COR-L47 (cell line): ENCODE measurements at regions not wholly inside any gene's neighbourhood (a gene's known extent, or its start where the extent isn't known, plus 50 kb on each side); places are given as distances from the start of the nearest gene placed in this dataset.
"Not testable (repeated sequence)": the region's sequence is repeated elsewhere in the genome, so short reads cannot be mapped to it uniquely, and the experiment has no call there.

Experiments used
- DNase-seq: peaks from one replicate; lab custom pipeline; 2025; lab: John Stamatoyannopoulos, UW

DNA sequence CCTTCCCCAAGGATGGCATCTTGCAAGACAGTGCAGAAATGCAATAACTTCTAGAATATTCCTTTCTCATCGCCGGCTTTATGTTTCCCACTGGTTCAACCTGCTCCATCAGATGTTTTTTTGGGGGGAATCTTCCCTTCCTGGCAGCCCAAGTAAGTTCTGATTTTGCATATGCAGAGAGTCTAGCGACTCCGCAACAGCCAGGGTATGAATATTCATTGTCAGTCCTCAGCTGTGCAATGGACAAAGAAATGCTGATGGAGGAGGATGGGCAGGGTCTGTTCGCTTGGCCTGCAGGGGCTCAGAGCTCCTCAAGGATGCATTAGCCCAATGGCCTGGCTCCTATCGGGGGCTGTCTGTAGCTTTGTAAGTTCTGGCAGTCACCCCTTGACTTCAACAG lies 358.8 kb upstream of the CCL2 start:
- DNase-seq, result no peak

DNA sequence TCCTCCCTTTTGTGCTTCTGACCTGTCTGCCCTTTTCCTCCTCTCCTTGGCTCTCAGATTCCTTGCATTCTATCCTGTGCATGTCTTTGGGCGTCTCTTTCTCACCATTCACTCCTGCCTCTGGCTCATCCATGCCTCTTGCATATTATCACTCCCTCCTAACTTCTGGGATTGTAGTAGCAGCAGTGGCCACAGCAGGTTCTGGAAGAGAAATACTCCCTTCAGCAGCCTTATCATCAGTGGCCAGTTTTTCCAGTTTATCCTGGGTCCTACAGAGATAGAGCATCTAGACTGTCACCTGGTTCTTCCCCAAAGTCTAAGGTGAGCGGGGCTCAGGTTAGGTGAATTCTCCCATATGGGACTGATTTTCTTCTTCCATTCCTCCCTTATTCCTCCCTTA lies 354.0 kb upstream of the CCL2 start:
- DNase-seq, result no peak

DNA sequence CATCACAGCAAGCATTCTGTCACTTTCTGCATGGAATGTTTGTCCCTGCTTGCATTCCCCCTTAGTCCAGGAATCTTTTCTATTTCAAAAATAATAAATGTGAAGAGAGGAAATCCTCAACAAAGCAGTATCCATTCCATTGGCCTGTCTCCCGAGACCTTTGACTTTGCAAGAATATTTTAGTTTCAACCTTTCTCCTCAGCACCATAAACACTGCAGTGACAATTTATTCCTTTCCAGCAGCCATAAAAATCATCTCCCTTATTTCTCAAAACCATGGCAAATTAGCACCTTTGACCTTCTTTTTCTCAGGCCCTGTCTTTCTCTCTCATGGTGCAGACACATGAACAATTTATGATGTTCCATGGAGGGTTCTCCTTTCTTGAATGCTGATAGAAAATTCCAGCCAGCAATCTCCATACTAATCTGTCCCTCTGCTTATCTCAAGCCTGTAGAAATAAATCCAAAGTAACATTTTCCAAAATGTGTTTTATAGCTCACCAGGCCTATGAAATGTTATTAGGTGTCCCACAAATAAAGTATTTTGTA lies 352.1 kb upstream of the CCL2 start:
- no peak for DNase-seq

DNA sequence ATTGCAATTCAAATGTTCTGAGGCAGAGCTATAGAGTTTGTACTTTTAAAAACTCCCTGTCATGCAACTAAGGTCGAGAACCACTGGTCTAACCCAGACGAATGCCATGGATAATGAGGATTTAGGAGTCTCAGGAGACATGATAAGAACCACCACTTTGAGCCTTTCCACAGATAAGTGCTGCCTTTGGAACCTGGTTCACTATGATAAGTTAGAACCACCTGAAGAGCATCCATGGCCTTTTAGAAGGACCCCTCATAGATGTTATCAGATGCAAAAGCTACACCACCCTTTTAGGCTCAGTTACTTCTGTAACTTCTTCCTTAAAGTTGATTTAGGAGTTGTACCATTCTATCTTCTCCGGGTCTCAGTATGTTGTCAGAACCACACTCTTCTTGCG lies 350.6 kb upstream of the CCL2 start:
- no peak for DNase-seq

DNA sequence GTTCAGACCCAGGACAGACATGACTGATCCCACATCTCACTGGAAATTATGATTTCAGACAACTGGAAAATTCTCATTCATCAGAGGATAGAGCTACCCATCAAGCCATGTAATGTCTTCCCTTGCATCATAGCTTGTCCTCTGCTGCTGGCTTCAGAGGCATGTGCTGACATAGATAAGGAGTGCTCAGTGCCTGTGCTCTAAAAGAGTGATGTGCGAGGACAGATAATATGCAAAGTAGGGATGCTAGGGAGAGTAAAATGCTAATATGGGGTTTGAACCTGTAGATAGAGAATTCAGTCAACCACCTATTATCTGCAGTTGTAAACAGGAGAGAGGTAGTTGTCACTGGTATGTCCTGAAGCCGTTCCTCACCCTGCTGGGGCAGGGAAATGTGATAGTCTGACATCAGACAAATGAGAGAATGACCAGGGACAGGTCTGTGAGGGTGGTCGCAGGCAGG lies 349.7 kb upstream of the CCL2 start:
- DNase-seq, result no peak

DNA sequence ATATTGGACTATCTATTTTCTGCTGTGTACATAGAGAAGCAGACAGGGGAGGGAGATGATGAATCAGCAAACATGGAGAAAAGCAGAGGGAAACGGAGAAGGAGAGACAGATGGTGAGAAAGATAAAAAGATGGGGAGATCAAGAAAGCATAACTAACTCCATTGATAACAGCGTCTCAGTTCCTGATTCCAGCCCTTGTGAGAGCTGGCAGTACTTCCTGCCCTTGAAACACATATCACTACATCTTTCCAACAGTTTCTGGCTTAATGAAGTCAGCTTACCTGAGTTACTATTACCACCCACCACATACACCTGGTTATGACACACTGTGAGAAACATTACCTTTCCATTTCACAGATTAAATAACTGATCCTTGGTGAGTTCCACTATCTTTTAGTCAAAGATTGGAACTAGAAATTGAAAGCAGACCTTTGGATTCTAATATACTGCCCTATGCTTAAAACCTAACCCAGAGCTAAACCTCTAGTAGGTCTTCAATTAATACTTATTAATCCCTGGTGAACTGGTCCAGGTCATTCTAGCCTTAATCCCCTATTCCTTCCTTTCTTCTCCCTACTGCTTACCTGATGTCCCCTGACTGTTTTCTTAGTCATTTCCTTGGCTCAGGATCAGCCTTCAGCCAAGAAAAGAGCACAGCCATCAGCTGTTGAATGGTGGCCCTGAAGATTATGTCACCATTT lies 346.6 kb upstream of the CCL2 start:
- no peak for DNase-seq

DNA sequence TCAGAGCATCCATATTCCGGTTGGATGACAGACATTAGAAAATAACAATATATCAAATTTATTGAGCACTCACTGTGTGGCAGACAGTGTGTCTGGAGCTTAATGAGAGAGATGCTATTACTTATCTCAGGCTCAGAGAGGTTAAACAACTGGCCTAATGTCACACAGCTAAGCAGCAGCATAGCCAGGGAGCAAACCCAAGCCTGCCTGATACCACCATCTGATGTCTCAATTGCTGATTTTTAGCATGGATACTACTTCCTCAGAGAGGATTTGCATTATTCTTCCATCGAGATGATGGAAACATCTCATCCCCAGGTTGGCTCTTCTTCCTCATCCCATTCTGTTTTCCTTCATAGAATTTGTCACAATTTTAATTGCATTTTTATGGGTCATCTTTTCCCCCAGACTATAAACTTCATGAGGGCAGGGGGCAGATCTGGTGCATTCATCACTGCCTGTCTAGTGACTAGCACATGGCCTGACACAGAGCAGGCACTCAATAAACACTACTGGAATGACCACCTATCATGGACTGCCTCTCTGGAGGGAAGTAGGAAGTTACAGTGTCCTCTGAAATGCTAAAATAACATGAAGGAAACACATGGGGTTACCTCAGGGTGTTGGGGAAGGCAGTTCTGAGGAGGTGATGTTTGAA lies 344.8 kb upstream of the CCL2 start:
- DNase-seq, result no peak

DNA sequence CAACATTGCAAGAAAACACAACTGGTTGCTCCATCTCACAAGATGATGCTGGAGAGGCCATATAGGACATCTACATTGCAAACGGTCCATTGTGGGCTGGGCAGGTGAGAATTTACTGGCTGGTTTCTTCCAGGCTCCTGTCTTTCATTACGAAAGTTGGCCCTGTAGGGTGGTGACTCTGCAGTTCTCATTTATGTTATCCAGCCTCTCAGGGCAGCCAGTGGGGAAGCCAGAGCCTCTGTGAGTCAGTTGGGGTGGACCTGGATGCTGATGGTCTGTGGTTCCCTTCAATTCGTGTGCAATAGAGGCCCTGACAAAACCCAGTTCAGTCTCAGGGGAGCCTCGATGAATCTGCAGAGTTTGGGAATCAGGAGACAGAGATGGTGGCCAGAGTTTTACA lies 341.0 kb upstream of the CCL2 start:
- DNase-seq, result no peak

DNA sequence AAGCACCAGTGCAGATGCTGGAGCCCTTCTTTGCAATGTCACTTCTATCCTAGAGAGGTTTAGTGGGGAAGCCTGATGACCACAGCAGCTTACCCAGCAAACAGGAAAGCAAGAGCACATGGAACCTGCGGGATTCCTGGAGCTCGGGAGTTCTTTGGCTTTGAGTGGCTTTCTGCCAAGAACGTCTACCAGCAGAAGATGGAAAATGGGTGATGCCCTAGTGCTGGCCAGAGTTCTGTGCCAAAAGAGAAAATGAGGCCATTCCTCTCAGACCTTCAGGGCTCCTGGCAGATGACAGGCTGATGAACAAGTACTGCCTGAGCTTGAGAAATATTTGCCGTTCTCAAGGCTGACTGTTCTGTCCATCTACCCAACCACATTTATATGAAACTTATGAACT lies 332.1 kb upstream of the CCL2 start:
- no peak for DNase-seq

DNA sequence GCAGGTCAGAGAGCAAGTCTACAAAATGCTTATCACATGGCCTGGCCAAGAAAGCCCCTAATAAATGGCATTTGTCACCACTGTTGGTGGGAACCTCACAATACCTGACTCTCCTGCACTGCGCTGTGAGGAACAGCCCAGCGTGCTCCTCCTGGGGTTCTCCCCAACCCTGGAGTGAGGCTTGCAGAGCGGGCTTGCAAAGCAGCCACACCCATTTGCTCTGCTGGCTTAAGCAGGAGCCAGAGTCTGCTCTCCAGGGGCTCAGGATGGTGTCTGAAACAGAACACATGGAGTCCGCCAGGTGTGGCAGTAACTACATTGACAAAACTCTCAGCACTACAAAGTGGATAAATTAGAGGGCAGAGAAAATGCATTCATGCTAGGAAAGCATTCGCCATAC lies 331.0 kb upstream of the CCL2 start:
- DNase-seq, result no peak

DNA sequence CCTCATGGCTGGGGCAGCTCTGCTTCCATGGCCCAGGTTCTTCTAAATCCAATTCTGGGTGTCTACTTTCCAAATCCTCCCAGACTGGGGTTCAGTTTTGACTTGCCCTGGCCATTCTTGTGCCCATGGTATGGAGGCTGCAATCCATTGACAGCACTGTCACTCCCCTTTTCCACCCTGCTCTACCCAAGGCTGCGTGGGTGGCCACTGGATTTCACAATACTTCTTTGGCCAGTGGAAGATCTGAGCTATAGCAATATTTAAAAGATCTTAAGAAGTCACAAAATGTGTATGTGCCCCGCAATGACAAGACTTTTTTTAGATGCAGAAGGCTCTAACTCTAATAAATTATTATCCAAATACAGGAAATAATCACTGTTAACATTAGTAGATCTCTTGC lies 329.4 kb upstream of the CCL2 start:
- no peak for DNase-seq

DNA sequence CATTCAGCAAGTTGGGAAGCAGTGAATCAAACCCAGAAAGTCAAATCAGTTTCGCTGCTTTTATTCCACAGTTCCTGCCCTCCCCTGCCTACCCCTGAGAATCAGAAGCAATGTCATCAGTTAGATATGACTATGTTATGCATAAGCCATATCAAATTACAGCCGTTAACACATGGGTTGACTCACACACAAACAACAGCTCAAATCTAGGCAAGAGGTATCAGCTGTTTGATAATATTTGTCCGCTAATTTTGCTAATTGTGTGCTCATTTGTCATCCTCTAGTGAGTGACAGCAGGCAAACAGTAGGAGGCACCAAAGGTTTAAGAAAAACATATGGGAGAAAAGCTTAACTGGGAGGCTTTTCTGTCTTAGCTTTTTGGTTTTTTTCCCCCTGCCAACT lies 327.4 kb upstream of the CCL2 start:
- peak; percentile 17 for DNase-seq

DNA sequence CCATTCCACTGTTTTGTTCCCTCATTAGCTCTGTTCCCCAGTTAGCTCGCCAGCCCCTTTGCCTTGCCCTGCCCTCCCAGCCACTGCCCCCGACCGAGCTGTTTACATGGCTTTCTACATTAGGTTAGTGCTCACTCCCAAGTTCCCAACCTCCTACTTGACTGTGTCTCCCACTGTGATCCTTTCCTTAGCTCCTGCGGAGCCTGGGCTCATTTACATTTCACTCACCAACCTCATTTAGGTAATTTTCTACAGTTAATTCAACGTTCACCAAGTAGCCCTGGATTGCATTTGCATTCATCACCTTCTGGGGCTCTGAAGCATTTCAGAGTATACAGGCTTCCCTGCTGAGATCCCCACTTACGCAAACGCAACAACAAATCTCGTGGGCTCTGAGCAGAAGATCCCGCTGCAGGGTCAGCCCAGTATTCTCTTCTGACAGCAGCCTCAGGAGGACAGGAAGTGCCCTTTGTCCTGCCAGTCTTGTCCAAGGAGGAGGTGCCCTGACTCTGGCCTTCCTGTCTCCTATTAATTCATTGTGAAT lies 325.8 kb upstream of the CCL2 start:
- no peak for DNase-seq

DNA sequence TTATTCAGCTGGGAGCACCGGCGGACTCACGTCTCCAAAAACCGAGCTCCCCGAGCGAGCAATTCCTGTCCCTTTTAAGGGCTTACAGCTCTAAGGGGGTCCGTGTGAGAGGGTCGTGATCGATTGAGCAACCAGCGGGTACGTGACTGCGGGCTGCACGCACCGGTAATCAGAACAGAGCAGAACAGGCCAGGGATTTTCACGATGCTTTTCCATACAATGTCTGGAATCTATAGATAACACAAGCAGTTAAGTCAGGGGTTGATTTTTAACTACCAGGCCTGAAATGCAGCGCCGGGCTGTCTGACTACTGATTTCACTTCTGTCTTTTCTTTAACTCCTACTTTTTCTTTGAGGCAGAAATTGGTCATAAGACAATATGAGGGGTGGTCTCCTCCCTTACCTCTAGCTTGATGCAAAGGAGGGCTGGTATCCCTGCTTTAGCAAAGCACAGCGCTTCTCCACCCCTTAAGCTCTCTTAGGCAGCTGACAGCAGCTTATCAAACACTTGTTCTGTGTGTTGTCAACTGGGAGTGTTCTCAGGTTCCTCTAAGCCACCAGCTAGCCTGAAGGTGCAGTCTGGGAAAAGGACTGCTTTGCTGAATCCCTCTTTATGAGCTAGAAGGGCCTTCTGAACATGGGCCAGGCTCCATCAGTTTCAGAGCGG lies 323.8 kb upstream of the CCL2 start:
- DNase-seq, result not testable (repeated sequence)

DNA sequence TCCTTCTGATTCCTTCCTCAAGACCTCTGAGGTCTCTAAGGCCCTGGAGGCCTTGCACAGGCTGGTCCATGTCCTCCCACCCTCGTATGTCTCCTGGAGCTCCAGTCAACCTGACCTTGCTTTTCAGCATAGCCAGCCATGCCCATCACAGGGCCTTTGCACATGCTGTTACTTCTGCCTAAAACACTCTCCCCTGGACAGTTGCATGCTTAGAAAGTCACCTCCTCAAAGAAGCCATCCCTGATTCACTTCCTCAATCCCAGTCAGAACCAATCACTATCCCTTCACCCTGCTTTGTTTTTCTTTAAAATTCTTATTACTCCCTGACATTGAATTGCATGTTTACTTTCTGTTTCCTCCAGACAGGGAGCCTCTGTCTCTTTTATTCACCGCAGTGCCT lies 322.1 kb upstream of the CCL2 start:
- no peak for DNase-seq

DNA sequence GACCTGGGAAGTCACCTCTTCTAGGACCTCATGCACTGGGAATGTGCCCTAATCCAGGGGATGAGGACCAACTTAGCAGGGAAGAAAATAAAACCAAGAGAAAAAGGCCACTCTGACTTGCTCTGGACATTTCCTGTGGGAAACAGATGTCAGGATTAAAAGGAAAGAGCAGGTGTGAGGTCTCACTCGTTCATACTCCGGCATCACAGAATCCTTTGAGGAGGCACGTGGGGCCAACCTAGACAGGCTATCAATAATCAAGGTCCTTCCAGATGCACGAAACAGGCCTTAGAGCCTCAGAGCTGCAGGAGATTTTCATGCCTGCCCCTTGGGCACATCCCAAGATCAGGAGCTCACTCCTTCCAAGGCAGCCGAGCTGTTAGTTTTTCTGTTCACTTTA lies 321.5 kb upstream of the CCL2 start:
- DNase-seq, result no peak

DNA sequence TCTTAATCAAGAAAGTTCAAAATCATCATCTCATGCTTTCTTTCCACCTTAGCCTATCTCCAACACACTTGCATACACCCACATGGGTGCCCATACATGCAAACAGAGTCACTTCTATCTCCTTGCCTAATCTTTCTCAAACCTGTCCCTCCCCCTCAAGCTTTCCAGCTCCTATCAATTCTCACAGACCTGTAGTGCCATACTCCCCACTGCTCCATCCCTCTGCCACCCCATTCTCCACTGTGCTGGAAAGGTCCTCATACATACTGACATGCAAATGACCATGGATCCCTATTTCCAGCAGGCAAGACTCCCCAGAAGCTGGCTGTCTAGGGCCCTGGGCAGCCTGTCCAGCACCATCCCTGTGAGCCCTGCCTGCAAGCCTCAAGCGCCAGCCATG lies 320.4 kb upstream of the CCL2 start:
- DNase-seq, result no peak

DNA sequence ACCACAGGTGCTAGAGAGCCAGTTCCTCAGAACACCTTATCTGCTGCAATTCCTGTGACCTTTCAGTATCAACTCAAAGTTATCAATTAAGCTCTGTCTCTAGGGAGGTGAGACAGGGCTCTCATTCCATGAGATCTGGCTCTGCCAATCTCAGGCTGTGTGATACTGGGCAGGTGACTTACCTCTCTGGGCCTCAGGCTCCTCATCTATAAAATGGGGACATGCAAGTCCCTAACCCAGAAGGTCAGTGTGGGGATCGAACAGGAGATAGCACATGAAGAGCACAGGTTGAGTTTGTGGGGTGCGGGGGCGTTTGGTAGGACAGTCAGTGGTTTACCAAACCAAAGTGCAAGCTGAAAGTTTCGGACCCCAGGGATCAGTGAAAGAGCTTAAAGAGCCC lies 319.3 kb upstream of the CCL2 start:
- DNase-seq, result no peak

DNA sequence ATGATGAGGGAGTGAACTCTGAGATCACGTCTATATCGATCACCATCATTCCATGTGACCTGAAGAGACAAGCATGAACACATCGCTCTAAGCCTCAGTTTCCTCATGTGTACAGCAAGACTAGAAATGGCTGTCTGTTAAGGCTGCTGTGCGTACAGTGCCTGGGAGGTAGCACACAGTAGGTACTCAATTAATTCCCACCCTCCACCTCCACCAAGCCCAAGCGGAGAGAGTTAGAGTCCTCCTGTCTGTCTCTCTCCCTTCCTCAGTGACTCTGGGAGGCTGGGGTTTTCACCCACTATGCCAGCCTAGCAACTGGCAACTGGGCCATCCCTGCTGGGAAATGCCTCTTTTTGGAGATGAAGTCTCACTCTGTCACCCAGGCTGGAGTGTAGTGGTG lies 318.3 kb upstream of the CCL2 start:
- DNase-seq, result no peak

DNA sequence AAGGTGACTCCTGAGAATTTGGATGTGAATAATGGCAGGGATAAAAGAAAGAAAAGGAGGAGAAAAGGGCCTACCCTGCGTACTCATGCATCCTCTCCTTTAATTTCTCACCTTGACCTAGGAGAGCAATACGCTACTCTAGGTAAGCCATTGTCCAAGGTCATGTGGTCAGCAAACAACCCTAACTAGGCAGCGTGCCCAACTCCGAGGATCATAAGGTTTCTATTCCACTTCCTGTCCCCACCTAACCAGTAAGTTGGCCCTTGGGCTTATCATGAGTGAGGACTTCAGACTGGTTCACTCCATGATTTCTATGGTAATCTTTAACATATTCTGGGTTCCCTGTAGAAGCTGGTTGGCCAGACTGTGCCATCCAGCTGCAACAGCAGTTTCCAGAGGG lies 315.1 kb upstream of the CCL2 start:
- no peak for DNase-seq

DNA sequence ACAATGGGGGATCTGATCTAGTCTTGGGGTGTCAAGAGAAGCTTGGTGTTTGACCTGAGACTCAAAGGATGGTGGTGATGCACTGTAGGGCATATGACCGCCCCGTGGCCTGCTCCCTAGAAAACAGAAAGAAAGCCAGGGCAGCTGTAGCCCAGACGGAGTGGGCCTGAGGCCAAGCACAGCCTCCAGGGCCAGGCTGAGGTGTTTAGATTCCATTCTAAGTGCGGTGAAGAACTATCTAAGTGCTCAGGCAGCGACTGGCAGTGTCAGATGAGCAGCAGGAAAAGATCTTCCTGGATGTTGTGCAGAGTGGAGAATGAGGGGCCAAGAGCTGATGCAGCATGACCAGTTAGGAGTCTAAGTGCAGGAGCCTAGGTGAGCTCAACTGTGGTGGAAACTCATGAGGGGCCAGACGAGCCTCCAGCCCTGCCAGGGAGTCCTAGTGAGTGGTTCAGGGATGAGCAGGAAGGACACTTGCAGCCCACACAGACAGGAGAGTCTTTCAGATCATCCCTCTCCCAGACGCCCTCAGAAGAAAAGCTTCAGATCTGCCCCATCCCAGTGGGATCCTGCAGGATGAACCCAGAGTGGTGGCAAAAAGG lies 314.2 kb upstream of the CCL2 start:
- DNase-seq, result no peak

DNA sequence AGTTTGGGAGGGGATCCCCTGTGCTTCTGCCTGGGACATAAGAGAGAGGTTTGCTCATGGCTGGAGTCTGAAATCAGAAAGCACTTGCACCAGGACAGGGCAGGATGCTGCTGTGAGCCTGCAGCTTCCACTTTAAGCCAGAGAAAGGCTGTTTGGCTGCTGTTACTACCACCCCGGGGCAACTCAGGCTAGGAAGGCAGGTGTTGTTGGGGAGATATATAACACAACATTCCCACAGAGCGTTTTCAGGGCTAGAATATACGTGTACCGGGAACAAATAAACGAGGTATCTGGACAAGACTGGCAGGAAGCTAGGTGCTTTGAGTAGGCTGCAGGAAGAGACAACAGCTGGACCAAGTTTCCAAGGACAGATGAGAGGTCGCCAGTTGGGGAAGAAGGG lies 313.3 kb upstream of the CCL2 start:
- DNase-seq, result no peak

DNA sequence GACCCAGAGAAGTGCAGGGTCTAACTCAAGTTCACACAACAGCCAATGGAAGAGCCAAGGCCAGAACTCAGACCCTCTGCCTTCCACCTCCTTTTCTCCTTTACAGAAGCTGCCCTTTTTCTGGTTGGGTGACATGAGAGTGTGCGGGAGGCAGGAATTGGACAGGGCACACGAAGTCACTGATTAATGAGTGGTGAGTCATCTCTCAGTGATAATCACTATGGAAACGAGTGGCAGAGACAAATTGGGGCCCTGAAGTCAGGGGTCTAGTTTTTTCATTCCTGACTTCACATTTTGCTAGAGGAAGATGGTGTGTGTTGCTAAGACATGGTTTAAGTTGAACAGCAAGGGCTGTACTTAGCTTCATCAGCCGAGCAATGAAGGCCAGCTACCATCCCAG lies 312.7 kb upstream of the CCL2 start:
- no peak for DNase-seq
